ENCODE measurements at regions not wholly inside any gene's neighbourhood (a gene's known extent, or its start where the extent isn't known, plus 50 kb on each side); places are given as distances from the start of the nearest gene placed in this dataset.
"Not testable (repeated sequence)": the region's sequence is repeated elsewhere in the genome, so short reads cannot be mapped to it uniquely, and the experiment has no call there.

DNA sequence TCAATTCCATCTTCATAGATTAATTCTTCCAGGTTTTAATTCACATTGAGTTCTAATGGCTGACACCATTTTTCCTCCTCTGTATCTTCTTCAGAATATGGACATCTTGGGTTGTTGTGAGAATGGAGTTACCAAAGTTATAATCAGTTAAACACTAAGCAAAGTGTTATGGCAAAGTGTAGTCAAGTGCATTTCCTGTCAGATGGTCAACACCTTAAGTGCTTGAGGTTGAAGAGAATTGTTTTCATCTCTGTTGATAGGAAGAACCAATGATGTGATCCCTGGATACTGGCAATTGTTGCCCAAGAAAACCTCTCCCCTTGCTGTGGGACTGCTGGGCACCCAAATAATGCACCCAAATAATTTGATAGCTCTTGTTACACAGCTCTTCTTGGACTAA, 102.6 kb upstream of the SATB1 start:
- Mint-ChIP-seq H3K36me3 (ENCODE audit: low read depth) (peaks cover 88% of the 10 kb centered on the region), H3K27me3 (no peaks in the 10 kb centered on the region), H3K4me1 (ENCODE audit: low read depth) (no peaks in the 10 kb centered on the region), H3K9me3 (peaks cover 14% of the 10 kb centered on the region), H3K4me3 (no peak overlapping the region), H3K27ac (no peak overlapping the region)
- no peaks in the 10 kb centered on the region for H3K27me3 ChIP-seq (ENCODE audit: control insufficient read depth in 1 of 2, insufficient read depth in 2 of 2, low read length in 2 of 2)
- TF ChIP-seq CTCF (IDR thresholded peaks at IDR 0.05) = no peak
- no peaks in the 10 kb centered on the region for H3K36me3 ChIP-seq (ENCODE audit: insufficient read depth, low read length)
- no peaks in the 10 kb centered on the region for H3K4me1 ChIP-seq (ENCODE audit: insufficient read depth, low read length)
- ChIA-PET POLR2A (interaction anchor here (1.2 kb wide), 1 partner anchor 81 kb away, joined by 4 read pairs; no protein-coding TSS in a partner anchor), CTCF (interaction anchor here (1.2 kb wide), 2 partner anchors 30 to 230 kb away, joined by 3 read pairs; no protein-coding TSS in a partner anchor)
- no peak for ATAC-seq (ENCODE audit: poor library complexity)
- peak in 1 of 14 experiments; percentile 43 for DNase-seq
- H3K27ac ChIP-seq (ENCODE audit: low read depth in 1 of 2, low read length in 2 of 2) = no peak overlapping the region
- H3K9me3 ChIP-seq (ENCODE audit: control insufficient read depth in 1 of 2, insufficient read depth in 1 of 2, low read length in 2 of 2) = peaks cover 0 to 9% of the 10 kb centered on the region in 2 experiments
- H3K4me3 ChIP-seq (ENCODE audit: low read length) = no peak overlapping the region
- intact Hi-C loops (cut with DNase I, micrococcal nuclease) = no loop called here

DNA sequence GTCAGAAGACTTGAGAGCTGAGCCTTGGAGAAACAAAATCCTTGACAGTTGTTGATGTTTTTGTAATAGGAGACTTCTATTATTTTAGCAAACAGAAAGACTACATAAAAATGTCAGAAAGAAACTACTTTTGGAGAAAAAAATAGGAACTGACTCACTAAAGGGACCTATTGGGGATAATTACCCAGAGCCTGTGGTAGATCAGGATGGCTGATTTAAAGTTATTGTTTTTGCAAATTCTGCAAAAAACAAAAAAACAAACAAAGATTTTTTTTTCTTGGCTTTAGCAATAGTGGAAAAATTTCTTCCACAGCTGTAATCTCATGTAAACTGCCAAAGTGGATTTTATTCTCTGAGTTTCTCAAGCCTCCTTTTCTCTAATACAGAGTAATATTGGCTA, 101.5 kb upstream of the SATB1 start:
- POLR2A ChIA-PET = interaction anchor here (0.6 kb wide), 1 partner anchor 42 kb away, joined by 4 read pairs; no protein-coding TSS in a partner anchor
- no peak overlapping the region for H3K27ac Mint-ChIP-seq
- intact Hi-C loops (cut with DNase I, micrococcal nuclease) = no loop called here

DNA sequence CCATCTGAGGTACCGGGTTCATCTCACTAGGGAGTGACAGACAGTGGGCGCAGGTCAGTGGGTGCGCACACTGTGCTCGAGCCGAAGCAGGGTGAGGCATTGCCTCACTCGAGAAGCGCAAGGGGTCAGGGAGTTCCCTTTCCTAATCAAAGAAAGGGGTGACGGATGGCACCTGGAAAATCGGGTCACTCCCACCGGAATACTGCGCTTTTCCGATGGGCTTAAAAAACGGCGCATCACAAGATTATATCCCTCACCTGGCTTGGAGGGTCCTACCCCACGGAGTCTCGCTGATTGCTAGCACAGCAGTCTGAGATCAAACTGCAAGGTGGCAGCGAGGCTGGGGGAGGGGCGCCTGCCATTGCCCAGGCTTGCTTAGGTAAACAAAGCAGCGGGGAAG, 91.0 kb upstream of the SATB1 start:
- H3K9me3 ChIP-seq (ENCODE audit: control insufficient read depth in 1 of 2, insufficient read depth in 1 of 2, low read length in 2 of 2); H3K27ac ChIP-seq (ENCODE audit: low read depth in 1 of 2, low read length in 2 of 2); ATAC-seq (ENCODE audit: poor library complexity); intact Hi-C loops (cut with DNase I, micrococcal nuclease); DNase-seq; H3K27ac Mint-ChIP-seq; H3K27me3 Mint-ChIP-seq; H3K4me1 ChIP-seq (ENCODE audit: insufficient read depth, low read length); H3K4me3 Mint-ChIP-seq; H3K4me3 ChIP-seq (ENCODE audit: low read length); H3K4me1 Mint-ChIP-seq (ENCODE audit: low read depth); H3K36me3 ChIP-seq (ENCODE audit: insufficient read depth, low read length); H3K27me3 ChIP-seq (ENCODE audit: control insufficient read depth in 1 of 2, insufficient read depth in 2 of 2, low read length in 2 of 2); POLR2A ChIA-PET; H3K9me3 Mint-ChIP-seq; CTCF ChIA-PET: not testable (repeated sequence)
- H3K36me3 Mint-ChIP-seq (ENCODE audit: low read depth) = peaks cover 33% of the 10 kb centered on the region

More for the DNA sequence above, 101.5 kb upstream of the SATB1 start:
- Histone ChIP-seq H3K9me3 (ENCODE audit: control insufficient read depth in 1 of 2, insufficient read depth in 1 of 2, low read length in 2 of 2) (peaks cover 0 to 9% of the 10 kb centered on the region in 2 experiments), H3K4me1 (ENCODE audit: insufficient read depth, low read length) (no peaks in the 10 kb centered on the region), H3K27me3 (ENCODE audit: control insufficient read depth in 1 of 2, insufficient read depth in 2 of 2, low read length in 2 of 2) (no peaks in the 10 kb centered on the region), H3K36me3 (ENCODE audit: insufficient read depth, low read length) (no peaks in the 10 kb centered on the region), H3K4me3 (ENCODE audit: low read length) (no peak overlapping the region), H3K27ac (ENCODE audit: low read depth in 1 of 2, low read length in 2 of 2) (no peak overlapping the region)
- Mint-ChIP-seq H3K9me3 (peaks cover 17% of the 10 kb centered on the region), H3K27me3 (no peaks in the 10 kb centered on the region), H3K4me3 (no peak overlapping the region), H3K4me1 (ENCODE audit: low read depth) (no peaks in the 10 kb centered on the region), H3K36me3 (ENCODE audit: low read depth) (peaks cover 88% of the 10 kb centered on the region)
- CTCF ChIA-PET = interaction anchor here (1.2 kb wide), 1 partner anchor 231 kb away, joined by 3 read pairs; no protein-coding TSS in a partner anchor
- no peak for ATAC-seq (ENCODE audit: poor library complexity)
- DNase-seq = no peak
- TF ChIP-seq CTCF (IDR thresholded peaks at IDR 0.05) = no peak

- peaks cover 31% of the 10 kb centered on the region for H3K36me3 Mint-ChIP-seq (ENCODE audit: low read depth)
- H3K4me1 ChIP-seq (ENCODE audit: insufficient read depth, low read length) = no peaks in the 10 kb centered on the region
- ChIA-PET POLR2A (no interaction called here), CTCF (no interaction called here)
- H3K27me3 ChIP-seq (ENCODE audit: control insufficient read depth in 1 of 2, insufficient read depth in 2 of 2, low read length in 2 of 2) = no peaks in the 10 kb centered on the region
- ATAC-seq (ENCODE audit: poor library complexity) (no peak), DNase-seq (no peak)
- no peaks in the 10 kb centered on the region for H3K27me3 Mint-ChIP-seq
- no peaks in the 10 kb centered on the region for H3K9me3 Mint-ChIP-seq
- TF ChIP-seq CTCF (IDR thresholded peaks at IDR 0.05) = no peak
- H3K9me3 ChIP-seq (ENCODE audit: control insufficient read depth in 1 of 2, insufficient read depth in 1 of 2, low read length in 2 of 2) = no peaks in the 10 kb centered on the region
- H3K36me3 ChIP-seq (ENCODE audit: insufficient read depth, low read length) = no peaks in the 10 kb centered on the region
- intact Hi-C loops (cut with DNase I, micrococcal nuclease) = no loop called here
- no peak overlapping the region for H3K27ac Mint-ChIP-seq
- H3K4me1 Mint-ChIP-seq (ENCODE audit: low read depth) = peaks cover 12% of the 10 kb centered on the region
- H3K27ac ChIP-seq (ENCODE audit: low read depth in 1 of 2, low read length in 2 of 2) = no peak overlapping the region
- no peak overlapping the region for H3K4me3 ChIP-seq (ENCODE audit: low read length)
- no peak overlapping the region for H3K4me3 Mint-ChIP-seq
Observed at GRCh38 chr3:18513091-18513490, 88.0 kb upstream of the SATB1 start.

Measured in CD4-positive, alpha-beta T cell (primary cell).